Lung (tissue), 11 donors: ENCODE measurements at regions not wholly inside any gene's neighbourhood (a gene's known extent, or its start where the extent isn't known, plus 50 kb on each side); places are given as distances from the start of the nearest gene placed in this dataset.
A peak's percentile ranks its signal among the peaks of the same experiment; 100 is the strongest.

Experiments used
- ATAC-seq: fragments of 200-7000 bp; cut with Tn5 transposase; one replicate; pipeline ENCODE4 v1.9.1; 2020; ENCODE audit warnings: moderate number of reproducible peaks; ENCODE audit not compliant: insufficient read depth, low FRiP score
- DNase-seq, 3 donors: peaks; one replicate each; pipeline ENCODE4 v3.0.0-alpha.2; 2013 to 2017
- H3K27ac ChIP-seq, 2 donors: one replicate each; pipeline ENCODE4 v1.5.1; 2013; ENCODE audit warnings: mild to moderate bottlenecking in 2 of 2, moderate library complexity in 2 of 2, control low read depth in 1 of 2, inconsistent platforms in 1 of 2, low read depth in 1 of 2, low read length in 1 of 2
- H3K27me3 ChIP-seq, 3 donors: one replicate each; pipeline ENCODE4 v1.5.1; 2013; ENCODE audit warnings: low read length in 2 of 3; ENCODE audit not compliant: control insufficient read depth in 3 of 3, insufficient read depth in 3 of 3
- H3K36me3 ChIP-seq, 4 donors: one replicate each; pipeline ENCODE4 v1.5.1; 2013; ENCODE audit warnings: low read length in 4 of 4, mild to moderate bottlenecking in 1 of 4, moderate library complexity in 1 of 4; ENCODE audit not compliant: control insufficient read depth in 4 of 4, insufficient read depth in 4 of 4
- H3K4me1 ChIP-seq, 5 donors: one replicate each; pipeline ENCODE4 v1.5.1; 2013; ENCODE audit warnings: low read length in 5 of 5, mild to moderate bottlenecking in 2 of 5, moderate library complexity in 1 of 5; ENCODE audit not compliant: control insufficient read depth in 5 of 5, insufficient read depth in 5 of 5
- H3K4me3 ChIP-seq: one replicate; pipeline ENCODE4 v1.5.1; 2013; ENCODE audit warnings: mild to moderate bottlenecking, control low read depth, moderate library complexity
- H3K9ac ChIP-seq, 2 donors: one replicate each; pipeline ENCODE4 v1.5.1; 2013; ENCODE audit warnings: low read length in 2 of 2, control low read depth in 1 of 2; ENCODE audit not compliant: insufficient read depth in 1 of 2
- H3K9me3 ChIP-seq, 4 donors: one replicate each; pipeline ENCODE4 v1.5.1; 2013; ENCODE audit warnings: low read length in 3 of 4, mild to moderate bottlenecking in 1 of 4, moderate library complexity in 1 of 4; ENCODE audit not compliant: control insufficient read depth in 4 of 4, insufficient read depth in 3 of 4
- CTCF ChIP-seq: IDR thresholded peaks from 2 replicates; pipeline ENCODE4 v1.5.1; 2012; ENCODE audit warnings: mild to moderate bottlenecking; ENCODE audit errors: control extremely low read depth, extremely low read depth
- WGBS, 2 donors: extraction: QIAGEN DNeasy Blood & Tissue Kit; methylation state at CpG; one replicate each; pipeline ENCODE4 v1.1.7; 2013; 5-methylcytosine and 5-hydroxymethylcytosine counted together
- donor health status: control.
- donor health status: control.
- donor health status: Bipolar disorder and iron deficiency.
- donor health status: healthy.
- donor health status: DM: yes; HTN: yes; CAD: no.

GRCh38 chr6:141413196-141413595 lies 719.5 kb upstream of the GJE1 start:
- no peaks in the 10 kb centered on the region for H3K27me3 ChIP-seq
- no peak for TF ChIP-seq CTCF
- peaks cover 0 to 2% (median 0%) of the 10 kb centered on the region in 4 donors for H3K36me3 ChIP-seq
- ATAC-seq, result no peak
- H3K9ac ChIP-seq, result no peak overlapping the region
- 92 to 95% methylated on average over 1 of the region's 1 CpG for WGBS, 2 donors
- H3K9me3 ChIP-seq, result peaks cover 0 to 6% (median 3%) of the 10 kb centered on the region in 4 donors
- DNase-seq, result no peak
- no peak overlapping the region for H3K4me3 ChIP-seq
- H3K4me1 ChIP-seq, result no peaks in the 10 kb centered on the region
- no peak overlapping the region for H3K27ac ChIP-seq

GRCh38 chr6:141406761-141407160 lies 726.0 kb upstream of the GJE1 start:
- H3K27ac ChIP-seq, result no peak overlapping the region
- H3K4me1 ChIP-seq, result peaks cover 0 to 2% (median 1%) of the 10 kb centered on the region in 5 donors
- WGBS, 2 donors, result 66 to 83% methylated on average over 1 of the region's 1 CpG
- ATAC-seq (no peak), DNase-seq (no peak)
- no peak overlapping the region for H3K4me3 ChIP-seq
- H3K9me3 ChIP-seq, result peaks cover 0 to 8% (median 3%) of the 10 kb centered on the region in 4 donors
- H3K36me3 ChIP-seq, result peaks cover 0 to 2% (median 0%) of the 10 kb centered on the region in 4 donors
- no peak for TF ChIP-seq CTCF
- no peak overlapping the region for H3K9ac ChIP-seq
- no peaks in the 10 kb centered on the region for H3K27me3 ChIP-seq

GRCh38 chr6:141403827-141404226 lies 728.9 kb upstream of the GJE1 start:
- H3K9me3 ChIP-seq, result peaks cover 0 to 5% (median 1%) of the 10 kb centered on the region in 4 donors
- no peak overlapping the region for H3K4me3 ChIP-seq
- peak overlapping the region in 1 of 2 donors; percentile 92 for H3K27ac ChIP-seq
- H3K27me3 ChIP-seq, result no peaks in the 10 kb centered on the region
- TF ChIP-seq CTCF, result no peak
- 52 to 78% methylated on average over 2 of the region's 2 CpGs for WGBS, 2 donors
- no peak for ATAC-seq
- H3K36me3 ChIP-seq, result peaks cover 0 to under 1% (median 0%) of the 10 kb centered on the region in 4 donors
- H3K9ac ChIP-seq, result no peak overlapping the region
- DNase-seq, result no peak
- peaks cover 0 to 5% (median 1%) of the 10 kb centered on the region in 5 donors for H3K4me1 ChIP-seq

GRCh38 chr6:141403103-141403502 lies 729.6 kb upstream of the GJE1 start:
- 81 to 86% methylated on average over 3 of the region's 3 CpGs for WGBS, 2 donors
- Histone ChIP-seq H3K9me3 (peaks cover 0 to 1% (median under 1%) of the 10 kb centered on the region in 4 donors), H3K27ac (peak overlapping the region in 1 of 2 donors; percentile 92), H3K36me3 (no peaks in the 10 kb centered on the region), H3K4me1 (peaks cover 0 to 5% (median 1%) of the 10 kb centered on the region in 5 donors), H3K4me3 (no peak overlapping the region), H3K9ac (no peak overlapping the region), H3K27me3 (no peaks in the 10 kb centered on the region)
- DNase-seq (no peak), ATAC-seq (no peak)
- no peak for TF ChIP-seq CTCF
